OCI-LY3 (cell line): ENCODE measurements at regions not wholly inside any gene's neighbourhood (a gene's known extent, or its start where the extent isn't known, plus 50 kb on each side); places are given as distances from the start of the nearest gene placed in this dataset.

ENCODE experiments used
- H2AFZ ChIP-seq: fragments of 200-600, 300-600 bp; shearing (Covaris generic); 2 replicates; pipeline ENCODE4 v1.6.0; 2014; ENCODE audit warnings: antibody characterized with exemption, low read depth, low read length
- H3K27ac ChIP-seq: fragments of 200-600, 300-600 bp; sonication (generic); 2 replicates; pipeline ENCODE4 v1.5.1; 2014; ENCODE audit warnings: mild to moderate bottlenecking, low read length, moderate library complexity, mixed read lengths
- H3K27me3 ChIP-seq: fragments of 200-600, 300-600 bp; sonication (generic); 2 replicates; pipeline ENCODE4 v1.6.1; 2014; ENCODE audit warnings: low read depth, low read length, mixed read lengths
- H3K36me3 ChIP-seq: fragments of 200-600, 300-600 bp; sonication (generic); replicated peaks from 2 replicates; pipeline ENCODE3; 2014; ENCODE audit warnings: low read depth, low read length, mixed read lengths
- H3K4me1 ChIP-seq: fragments of 300-600, 200-600 bp; sonication (generic); 2 replicates; pipeline ENCODE4 v1.6.1; 2014; ENCODE audit warnings: low read length, mixed read lengths
- H3K4me2 ChIP-seq: fragments of 200-600, 300-600 bp; sonication (generic); 2 replicates; pipeline ENCODE4 v1.6.1; 2014; ENCODE audit warnings: low read length, mixed read lengths
- H3K4me3 ChIP-seq: fragments of 300-600, 200-600 bp; sonication (generic); 2 replicates; pipeline ENCODE4 v1.5.1; 2014; ENCODE audit warnings: antibody characterized with exemption, mild to moderate bottlenecking, low read length, moderate library complexity
- H3K79me2 ChIP-seq: fragments of 300-600, 200-600 bp; shearing (Covaris generic); 2 replicates; pipeline ENCODE4 v1.6.1; 2014; ENCODE audit warnings: mild to moderate bottlenecking, low read length, mixed read lengths
- H3K9ac ChIP-seq: fragments of 300-600, 200-600 bp; shearing (Covaris generic); 2 replicates; pipeline ENCODE4 v1.6.0; 2014; ENCODE audit warnings: mild to moderate bottlenecking, low read length, moderate library complexity
- H3K9me3 ChIP-seq: fragments of 200-600, 300-600 bp; shearing (Covaris generic); 2 replicates; pipeline ENCODE4 v1.6.1; 2014; ENCODE audit warnings: low read length, mixed read lengths; ENCODE audit not compliant: insufficient read depth
- H4K20me1 ChIP-seq: fragments of 200-600, 300-600 bp; sonication (generic); 2 replicates; pipeline ENCODE4 v1.6.1; 2016; ENCODE audit warnings: low read length, mixed read lengths; ENCODE audit not compliant: insufficient read depth
- CTCF ChIP-seq: fragments of 200-600, 300-600 bp; sonication (generic); IDR thresholded peaks from 2 replicates; pipeline ENCODE4 v1.5.1; 2014; ENCODE audit warnings: antibody characterized with exemption, low read length, low read depth
- EZH2phosphoT487 ChIP-seq: fragments of 200-600 bp; shearing (Covaris generic); IDR thresholded peaks from 2 replicates; pipeline ENCODE4 v1.6.1; 2018; ENCODE audit warnings: antibody characterized with exemption, mixed run types, low read depth

DNA sequence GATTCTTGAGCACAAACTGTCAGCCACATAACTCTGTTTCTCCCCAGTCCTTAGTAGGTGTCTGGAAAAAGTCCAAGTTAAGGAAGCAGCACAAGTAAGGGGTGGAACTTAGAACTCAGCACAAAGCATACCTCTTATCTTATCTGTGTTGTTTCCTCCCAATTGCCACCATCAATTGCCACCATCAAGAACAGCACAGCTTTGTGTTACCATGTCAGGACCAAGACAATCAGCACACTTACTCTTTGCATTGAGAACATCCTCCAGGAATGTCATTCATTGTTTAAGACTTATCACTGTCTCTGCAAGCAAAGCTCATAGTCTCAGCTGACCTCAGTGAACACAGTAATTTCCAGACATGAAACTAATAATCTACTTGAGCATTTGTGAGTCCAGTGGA, 212.7 kb upstream of the FSHR start:
- H3K27me3 ChIP-seq = no peaks in the 10 kb centered on the region
- no peak overlapping the region for H3K27ac ChIP-seq
- TF ChIP-seq CTCF = no peak
- TF ChIP-seq EZH2phosphoT487 = no peak
- no peak overlapping the region for H3K4me2 ChIP-seq
- H3K9me3 ChIP-seq = no peaks in the 10 kb centered on the region
- no peak overlapping the region for H3K4me3 ChIP-seq
- no peaks in the 10 kb centered on the region for H4K20me1 ChIP-seq
- no peak overlapping the region for H3K9ac ChIP-seq
- H2AFZ ChIP-seq = no peak overlapping the region
- no peaks in the 10 kb centered on the region for H3K36me3 ChIP-seq
- H3K4me1 ChIP-seq = no peaks in the 10 kb centered on the region
- no peaks in the 10 kb centered on the region for H3K79me2 ChIP-seq

DNA sequence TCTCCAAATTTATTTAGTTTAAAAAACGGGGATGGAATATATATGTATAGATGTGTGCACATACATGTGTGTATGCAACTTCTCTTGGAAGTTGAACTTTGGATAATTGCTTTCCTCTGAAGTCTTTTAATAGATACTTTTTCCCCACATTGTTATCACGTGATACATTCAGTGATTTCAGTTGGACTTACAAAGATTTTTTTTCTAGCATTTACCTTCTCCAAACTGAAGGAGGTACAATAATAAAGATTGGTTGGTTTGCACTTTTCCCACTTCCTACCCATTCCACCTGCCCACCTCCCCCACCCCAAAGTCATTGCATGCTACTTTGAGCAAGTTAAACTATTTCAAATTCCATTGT, 206.1 kb upstream of the FSHR start:
- Histone ChIP-seq H3K9me3 (no peaks in the 10 kb centered on the region), H3K4me1 (no peaks in the 10 kb centered on the region), H3K9ac (no peak overlapping the region), H3K4me2 (no peak overlapping the region), H3K79me2 (no peaks in the 10 kb centered on the region), H3K36me3 (no peaks in the 10 kb centered on the region), H3K27me3 (no peaks in the 10 kb centered on the region), H3K4me3 (no peak overlapping the region), H2AFZ (no peak overlapping the region), H4K20me1 (no peaks in the 10 kb centered on the region), H3K27ac (no peak overlapping the region)
- no peak for TF ChIP-seq EZH2phosphoT487
- TF ChIP-seq CTCF = no peak

- Histone ChIP-seq H3K4me1 (no peaks in the 10 kb centered on the region), H3K4me2 (no peak overlapping the region), H3K4me3 (no peak overlapping the region), H3K27me3 (no peaks in the 10 kb centered on the region), H3K79me2 (no peaks in the 10 kb centered on the region), H3K36me3 (no peaks in the 10 kb centered on the region), H3K9ac (no peak overlapping the region), H2AFZ (no peak overlapping the region), H3K9me3 (no peaks in the 10 kb centered on the region), H4K20me1 (no peaks in the 10 kb centered on the region), H3K27ac (no peak overlapping the region)
- TF ChIP-seq EZH2phosphoT487 (no peak), CTCF (no peak)
Measured at GRCh38 chr2:49359721-49360406, 205.5 kb upstream of the FSHR start.

DNA sequence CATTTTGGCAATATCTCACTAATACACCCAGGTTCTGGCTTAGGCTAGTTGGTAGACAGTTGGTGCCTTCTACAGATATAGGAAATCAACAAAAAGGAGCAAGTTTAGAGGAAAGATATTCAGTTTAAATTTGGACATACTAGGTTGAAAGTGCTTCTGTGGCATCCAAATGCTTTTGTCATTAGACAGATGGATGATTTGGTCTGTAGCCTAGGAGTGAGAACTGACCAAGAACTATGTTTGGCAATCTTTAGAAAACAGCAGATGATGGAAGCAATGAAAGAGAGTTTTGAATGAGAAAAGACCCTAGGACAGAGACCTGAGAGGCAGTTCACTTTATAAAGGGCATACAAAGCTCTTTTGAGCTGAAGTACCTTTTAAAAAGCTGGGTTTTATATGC, 201.3 kb upstream of the FSHR start:
- Histone ChIP-seq H3K27me3 (no peaks in the 10 kb centered on the region), H2AFZ (no peak overlapping the region), H3K36me3 (no peaks in the 10 kb centered on the region), H3K4me2 (no peak overlapping the region), H3K79me2 (no peaks in the 10 kb centered on the region), H3K9me3 (no peaks in the 10 kb centered on the region), H3K4me1 (no peaks in the 10 kb centered on the region), H3K4me3 (no peak overlapping the region), H3K9ac (no peak overlapping the region), H4K20me1 (no peaks in the 10 kb centered on the region), H3K27ac (no peak overlapping the region)
- TF ChIP-seq EZH2phosphoT487 (no peak), CTCF (no peak)
